Superior temporal gyrus (tissue), 1 donor: ENCODE measurements at regions not wholly inside any gene's neighbourhood (a gene's known extent, or its start where the extent isn't known, plus 50 kb on each side); places are given as distances from the start of the nearest gene placed in this dataset.
A peak's percentile ranks its signal among the peaks of the same experiment; 100 is the strongest.

Experiments
- DNase-seq: peaks from one replicate; pipeline ENCODE4 v3.0.0-alpha.2; 2016; ENCODE audit errors: extremely low spot score

- no peak for DNase-seq
These were observed 50.5 kb upstream of the FBRSL1 start for GRCh38 chr12:132439333-132439904.

DNA sequence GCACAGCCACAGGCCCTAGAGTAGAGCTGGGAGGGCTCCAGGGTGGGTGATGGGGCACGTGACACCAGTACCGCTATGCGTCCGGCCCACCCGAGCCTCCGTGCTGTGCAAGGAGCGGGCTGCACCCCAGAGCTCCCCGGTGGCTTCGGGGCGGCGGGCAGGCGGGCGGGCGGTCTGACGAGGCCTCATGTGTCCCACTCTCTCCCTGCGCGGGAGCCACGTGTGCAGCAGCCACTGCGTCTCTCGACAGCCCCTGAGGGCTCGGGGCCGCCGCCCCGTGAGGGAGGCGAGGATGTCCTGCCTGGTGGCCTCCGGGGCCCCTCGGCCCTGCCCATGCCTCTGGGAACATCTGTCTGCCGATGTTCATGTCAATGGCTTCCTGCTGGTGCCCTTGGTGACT, 51.2 kb upstream of the FBRSL1 start:
- DNase-seq = no peak

DNA sequence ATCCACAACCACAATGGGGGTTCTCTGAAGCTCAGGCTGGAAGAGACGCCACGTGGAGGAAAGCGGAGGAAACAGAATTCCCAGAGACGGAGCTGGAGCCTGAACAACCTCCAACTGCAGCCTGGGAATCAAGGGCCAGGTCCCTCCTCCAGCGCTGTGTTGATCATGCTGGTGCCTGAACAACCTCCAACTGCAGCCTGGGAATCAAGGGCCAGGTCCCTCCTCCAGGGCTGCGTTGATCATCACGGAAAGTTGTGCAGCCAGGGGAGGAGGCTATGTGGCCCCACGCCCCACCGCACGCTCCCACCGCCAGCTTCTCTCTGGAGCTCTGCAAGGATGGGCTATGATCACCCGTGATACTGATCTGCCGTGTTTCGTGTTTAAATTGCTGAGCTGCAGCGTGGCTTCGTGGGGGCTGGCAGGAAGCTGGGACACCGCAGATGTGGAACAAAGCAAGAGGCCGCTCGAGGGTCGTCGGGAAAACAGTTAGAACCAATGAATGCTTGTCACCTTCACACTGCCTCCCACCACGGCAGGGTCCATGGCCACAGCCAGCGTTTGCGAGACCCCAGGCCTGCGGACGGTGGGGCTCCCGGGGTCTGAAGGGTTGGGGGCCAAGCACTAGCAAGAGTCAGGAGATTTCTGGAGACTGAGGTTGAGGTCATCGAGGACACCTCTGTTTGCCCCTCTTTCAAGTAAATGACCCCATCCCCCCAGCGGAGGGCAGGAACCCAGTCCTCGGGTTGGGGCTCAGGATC, 51.8 kb upstream of the FBRSL1 start:
- DNase-seq = no peak

DNA sequence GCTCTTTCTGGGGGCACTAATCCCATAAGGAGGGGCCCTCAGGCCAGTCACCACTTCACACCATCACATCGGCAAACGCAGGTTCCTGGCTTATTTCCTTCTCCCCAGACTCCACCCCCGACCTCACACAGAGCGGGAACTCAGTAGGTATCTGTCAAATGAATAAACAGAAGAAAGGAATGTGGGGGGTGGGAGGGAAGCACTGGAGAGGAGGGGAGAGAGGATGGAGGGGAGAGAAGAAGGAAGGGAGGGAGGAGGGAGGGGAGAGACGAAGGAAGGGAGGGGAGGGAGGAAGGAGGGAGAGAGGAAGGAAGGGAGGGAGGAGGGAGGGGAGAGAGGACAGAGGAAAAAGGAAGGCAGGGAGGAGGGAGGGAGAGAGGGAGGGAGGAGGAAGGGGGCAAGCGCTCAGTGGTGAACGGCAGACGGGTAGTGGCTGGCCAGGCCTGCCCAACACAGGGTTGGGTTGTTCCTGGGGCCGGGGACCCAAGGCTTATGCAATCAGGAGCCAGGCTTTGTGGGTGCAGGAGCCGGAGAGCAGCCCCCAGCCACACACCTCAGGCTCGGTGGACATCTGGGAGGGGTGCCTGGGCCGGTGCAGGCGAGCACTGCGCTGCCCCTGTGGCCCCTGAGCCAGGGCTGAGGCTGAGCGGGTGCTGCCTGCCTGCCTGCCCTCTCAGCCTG, 52.6 kb upstream of the FBRSL1 start:
- DNase-seq = no peak

- no peak for DNase-seq
These were observed 53.1 kb upstream of the FBRSL1 start for GRCh38 chr12:132436791-132437251.

GRCh38 chr12:132435486-132436187, 54.3 kb upstream of the FBRSL1 start:
- no peak for DNase-seq

DNA sequence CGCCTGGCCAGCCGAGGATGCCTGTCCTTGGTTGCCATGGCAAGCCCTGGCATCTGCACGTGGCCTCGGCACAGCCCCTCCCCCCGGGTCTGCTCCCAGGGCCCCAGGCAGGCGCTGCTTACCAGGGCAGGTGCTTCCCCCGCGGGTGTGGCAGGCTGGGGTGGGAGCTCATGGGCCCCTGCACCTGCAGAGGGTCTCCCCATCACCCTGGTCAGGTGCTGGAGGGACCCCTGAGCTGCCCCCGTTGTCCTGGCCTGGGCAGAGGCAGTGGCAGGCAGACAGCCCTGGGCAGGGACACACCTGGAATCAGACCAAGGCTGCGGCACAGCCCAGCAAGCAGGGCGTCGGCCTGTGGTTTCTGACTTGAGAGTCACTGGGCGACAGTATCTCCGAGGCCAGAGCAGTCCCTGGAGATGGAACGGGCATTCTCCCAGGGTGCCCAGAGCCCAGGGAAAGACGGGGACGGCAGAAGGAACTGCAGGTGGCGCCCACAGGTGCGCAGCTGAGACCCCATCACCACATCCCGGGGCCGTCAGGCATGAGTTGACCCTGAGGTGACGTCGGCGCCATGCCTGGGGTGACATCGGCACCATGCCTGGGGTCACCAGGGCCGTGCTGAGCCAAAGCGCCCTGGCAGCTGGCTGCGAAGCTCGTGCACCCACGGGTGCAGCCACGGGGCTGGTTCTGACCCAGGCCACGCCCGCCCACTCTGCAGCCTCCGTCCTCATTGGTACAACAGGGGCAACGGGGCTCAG, 56.1 kb upstream of the FBRSL1 start:
- DNase-seq = no peak

GRCh38 chr12:132432721-132433577, 57.0 kb upstream of the FBRSL1 start:
- DNase-seq = no peak

GRCh38 chr12:132432126-132432705, 57.7 kb upstream of the FBRSL1 start:
- no peak for DNase-seq

DNA sequence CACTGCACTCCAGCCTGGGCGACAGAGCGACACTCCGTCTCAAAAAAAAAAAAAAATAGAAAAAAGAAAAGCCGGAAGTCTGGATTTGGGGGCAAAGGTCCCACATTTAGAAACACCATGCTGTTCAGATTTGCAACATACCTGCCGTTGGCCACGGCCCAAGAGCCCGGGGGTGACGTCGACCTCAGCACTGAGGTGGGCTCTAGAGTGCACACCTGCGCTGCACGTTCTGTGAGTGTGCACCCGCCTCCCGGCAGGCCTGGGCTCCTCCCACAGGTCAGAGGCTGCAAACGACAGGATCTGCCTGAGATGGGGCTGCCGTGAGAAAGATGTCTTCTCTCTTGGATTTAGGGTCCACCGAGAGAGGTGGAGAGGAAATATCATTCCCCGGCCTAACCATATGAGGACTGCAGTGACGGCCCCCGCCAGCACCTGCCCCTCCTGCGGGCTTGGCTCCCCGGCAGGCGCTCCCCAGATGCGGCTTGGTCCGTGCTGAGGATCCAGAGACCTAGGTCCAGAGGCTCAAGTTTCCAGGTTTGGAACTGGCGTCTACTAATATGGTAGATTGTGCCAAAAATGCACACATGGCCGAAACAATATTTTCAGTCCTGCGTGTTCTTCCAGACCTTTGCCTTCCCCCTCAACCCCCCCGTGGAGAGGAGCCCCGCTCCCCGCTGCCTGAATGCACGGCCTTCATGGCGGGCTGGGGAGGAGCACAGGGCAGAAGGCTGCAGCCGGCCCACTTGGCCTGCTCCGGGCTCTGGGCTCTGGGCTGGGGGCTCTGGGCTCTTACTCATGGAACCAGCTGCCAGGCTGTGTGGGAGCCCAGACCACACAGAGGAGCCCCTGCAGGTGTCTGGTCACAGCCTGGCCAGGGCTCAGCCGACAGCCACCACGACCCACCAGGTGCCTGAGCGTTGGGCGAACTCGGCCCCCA, 58.8 kb upstream of the FBRSL1 start:
- DNase-seq = no peak

DNA sequence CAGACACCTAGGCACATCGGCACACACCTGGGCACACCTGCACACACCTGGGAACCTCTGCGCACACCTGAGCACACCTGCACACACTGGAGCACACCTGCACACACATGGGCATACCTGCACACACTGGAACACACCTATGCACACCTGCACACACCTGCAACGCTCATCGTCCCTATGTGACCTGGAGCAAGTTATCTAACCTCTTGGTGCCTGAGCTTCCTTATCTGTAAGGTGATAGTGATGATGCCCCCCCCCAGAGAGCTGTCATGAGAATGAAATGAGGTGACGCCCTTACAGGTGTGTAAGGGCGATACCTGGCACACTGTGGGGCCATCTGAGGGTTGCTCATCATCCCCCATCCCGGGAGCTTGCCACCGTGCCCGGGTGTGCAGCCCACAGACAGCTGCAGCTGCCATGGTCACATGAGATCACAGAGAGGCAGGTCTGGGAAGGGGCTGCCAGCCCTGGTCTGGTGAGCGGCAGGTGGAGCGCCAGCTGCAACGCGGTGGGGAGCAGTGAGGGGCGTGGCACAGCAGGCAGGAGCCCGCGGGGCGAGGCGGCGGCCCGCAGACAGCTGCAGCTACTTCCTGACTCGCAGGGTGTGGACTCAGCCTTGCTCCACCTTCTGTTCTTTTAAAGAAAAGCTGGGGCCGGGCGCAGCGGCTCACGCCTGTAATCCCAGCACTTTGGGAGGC, 59.9 kb upstream of the FBRSL1 start:
- DNase-seq = no peak

- no peak for DNase-seq
These were observed 60.4 kb upstream of the FBRSL1 start for GRCh38 chr12:132429602-132429945.

- DNase-seq = peak; percentile 10
These were observed 60.9 kb upstream of the FBRSL1 start for GRCh38 chr12:132428936-132429601.

GRCh38 chr12:132427999-132428935, 61.7 kb upstream of the FBRSL1 start:
- DNase-seq = no peak

DNA sequence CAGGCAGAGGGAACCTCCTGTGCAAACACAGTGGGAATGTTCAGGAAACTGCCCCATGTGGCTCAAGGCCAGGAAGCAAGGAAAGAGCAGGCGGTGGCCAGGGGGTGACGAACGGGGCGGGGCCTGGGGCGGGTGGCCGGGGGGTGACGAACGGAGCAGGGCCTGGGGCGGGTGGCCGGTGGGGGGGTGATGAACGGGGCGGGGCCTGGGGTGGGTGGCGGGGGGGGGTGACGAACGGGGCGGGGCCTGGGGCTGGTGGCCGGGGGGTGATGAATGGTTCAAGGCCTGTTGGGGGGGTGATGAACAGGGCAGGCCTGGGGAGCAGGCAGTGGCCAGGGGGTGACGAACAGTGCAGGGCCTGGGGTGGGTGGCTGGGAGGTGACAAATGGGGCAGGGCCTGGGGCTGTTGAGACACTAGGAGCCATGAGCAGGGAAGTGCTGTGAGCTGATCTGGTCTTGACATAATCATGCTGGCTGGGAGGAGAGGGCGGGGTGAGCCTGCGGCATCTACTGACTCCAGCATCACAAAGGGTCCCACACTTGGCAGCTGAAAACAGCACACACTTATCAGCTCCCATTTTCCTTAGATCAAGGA, 62.7 kb upstream of the FBRSL1 start:
- DNase-seq = no peak

GRCh38 chr12:132426349-132427173, 63.4 kb upstream of the FBRSL1 start:
- DNase-seq = no peak
